GM19395 (cell line): ENCODE measurements at regions not wholly inside any gene's neighbourhood (a gene's known extent, or its start where the extent isn't known, plus 50 kb on each side); places are given as distances from the start of the nearest gene placed in this dataset.

Source experiments
- ATAC-seq: cut with Tn5 transposase; IDR thresholded peaks from one replicate; pipeline ENCODE4 v1.9.1; 2021; ENCODE audit warnings: mild to moderate bottlenecking, moderate library complexity; ENCODE audit not compliant: unreplicated experiment

GRCh38 chr6:113642001-113642713 lies 215.0 kb upstream of the MARCKS start:
- ATAC-seq, result no peak

- ATAC-seq, result peak; percentile 97
Measured at GRCh38 chr6:113642714-113643406, 214.3 kb upstream of the MARCKS start.

- ATAC-seq, result no peak
Measured at GRCh38 chr6:113643407-113643770, 213.8 kb upstream of the MARCKS start.

GRCh38 chr6:113644861-113645575 lies 212.1 kb upstream of the MARCKS start:
- ATAC-seq, result no peak

- no peak for ATAC-seq
Measured at GRCh38 chr6:113645576-113645970, 211.6 kb upstream of the MARCKS start.

- no peak for ATAC-seq
Measured at GRCh38 chr6:113645986-113646385, 211.2 kb upstream of the MARCKS start.

GRCh38 chr6:113646701-113647100 lies 210.4 kb upstream of the MARCKS start:
- ATAC-seq, result no peak

- ATAC-seq, result no peak
Measured at GRCh38 chr6:113647143-113647889, 209.8 kb upstream of the MARCKS start.

- no peak for ATAC-seq
Measured at GRCh38 chr6:113648698-113649097, 208.4 kb upstream of the MARCKS start.

- ATAC-seq, result no peak
Measured at GRCh38 chr6:113649276-113649675, 207.9 kb upstream of the MARCKS start.

GRCh38 chr6:113649880-113650609 lies 207.1 kb upstream of the MARCKS start:
- no peak for ATAC-seq

- ATAC-seq, result no peak
Measured at GRCh38 chr6:113650610-113650979, 206.6 kb upstream of the MARCKS start.

- ATAC-seq, result no peak
Measured at GRCh38 chr6:113651120-113651519, 206.0 kb upstream of the MARCKS start.

GRCh38 chr6:113651920-113652319 lies 205.2 kb upstream of the MARCKS start:
- no peak for ATAC-seq

- no peak for ATAC-seq
Measured at GRCh38 chr6:113653275-113653674, 203.9 kb upstream of the MARCKS start.

- no peak for ATAC-seq
Measured at GRCh38 chr6:113654396-113654795, 202.7 kb upstream of the MARCKS start.

- ATAC-seq, result no peak
Measured at GRCh38 chr6:113655761-113656160, 201.4 kb upstream of the MARCKS start.

GRCh38 chr6:113659762-113660404 lies 197.3 kb upstream of the MARCKS start:
- no peak for ATAC-seq

- no peak for ATAC-seq
Measured at GRCh38 chr6:113660819-113661218, 196.3 kb upstream of the MARCKS start.

- ATAC-seq, result peak; percentile 17
Measured at GRCh38 chr6:113662093-113662665, 195.0 kb upstream of the MARCKS start.
